PC-9 (cell line): ENCODE measurements at regions not wholly inside any gene's neighbourhood (a gene's known extent, or its start where the extent isn't known, plus 50 kb on each side); places are given as distances from the start of the nearest gene placed in this dataset.

Source experiments
- BruUV-seq: library from RNA; stranded (reverse); fragments of 400-500 nt; replicated peaks from 2 replicates; lab custom pipeline; 2021; lab: Mats Ljungman, UMichigan
- CTCF ChIA-PET: fragments of 300-600 bp; sonication (Branson Sonifier 250); formaldehyde crosslinking; loops from one replicate; lab custom pipeline; 2022; ENCODE audit warnings: antibody characterized with exemption; lab: Charles Lee
- POLR2A ChIA-PET: fragments of 300-600 bp; sonication (Branson Sonifier 250); formaldehyde crosslinking; loops from one replicate; lab custom pipeline; 2022; ENCODE audit warnings: antibody characterized with exemption; ENCODE audit not compliant: unreplicated experiment; lab: Charles Lee
- DNase-seq, 2 experiments: peaks; one replicate each; pipeline versions ENCODE4 v3.0.0 to v3.0.0-alpha.2; 2015 to 2022; ENCODE audit warnings: mixed read lengths in 1 of 2
- H2AFZ ChIP-seq: fragments of 200-600 bp; sonication (generic); 2 replicates; pipeline ENCODE4 v1.8.1; 2017; ENCODE audit warnings: antibody characterized with exemption
- H3F3A ChIP-seq: fragments of 200-600 bp; sonication (generic); 2 replicates; pipeline ENCODE4 v1.8.1; 2017; ENCODE audit warnings: antibody characterized with exemption, mild to moderate bottlenecking, low read depth; ENCODE audit not compliant: insufficient read depth
- H3K27ac ChIP-seq: fragments of 200-600 bp; sonication (generic); 2 replicates; pipeline ENCODE4 v1.6.1; 2016; ENCODE audit warnings: mixed run types
- H3K27me3 ChIP-seq: fragments of 200-600 bp; sonication (generic); 2 replicates; pipeline ENCODE4 v1.6.1; 2016; ENCODE audit warnings: low read depth, mixed run types; ENCODE audit not compliant: insufficient read depth
- H3K36me3 ChIP-seq: fragments of 200-600 bp; sonication (generic); 2 replicates; pipeline ENCODE4 v1.6.1; 2016; ENCODE audit warnings: low read depth, mixed run types
- H3K4me1 ChIP-seq: fragments of 200-600 bp; sonication (generic); replicated peaks from 2 replicates; pipeline ENCODE4 v1.6.1; 2016; ENCODE audit warnings: mixed run types; ENCODE audit not compliant: insufficient read depth
- H3K4me2 ChIP-seq: fragments of 200-600 bp; sonication (generic); 2 replicates; pipeline ENCODE4 v1.6.1; 2017; ENCODE audit warnings: mixed run types
- H3K4me3 ChIP-seq: fragments of 200-600 bp; sonication (generic); 2 replicates; pipeline ENCODE4 v1.6.1; 2016; ENCODE audit warnings: mixed run types
- H3K79me2 ChIP-seq: fragments of 200-600 bp; sonication (generic); 2 replicates; pipeline ENCODE4 v1.6.1; 2017; ENCODE audit warnings: low read depth, mixed run types
- H3K9me2 ChIP-seq: fragments of 200-600 bp; sonication (generic); 2 replicates; pipeline ENCODE4 v1.8.1; 2017; ENCODE audit warnings: mild to moderate bottlenecking; ENCODE audit not compliant: insufficient read depth
- H3K9me3 ChIP-seq: fragments of 200-600 bp; sonication (generic); 2 replicates; pipeline ENCODE4 v1.8.1; 2016; ENCODE audit warnings: low read depth; ENCODE audit not compliant: insufficient read depth
- H4K20me1 ChIP-seq: fragments of 200-600 bp; sonication (generic); 2 replicates; pipeline ENCODE4 v1.8.1; 2017; ENCODE audit not compliant: insufficient read depth
- EZH2 ChIP-seq: fragments of 200-600 bp; sonication (generic); IDR thresholded peaks from 2 replicates; pipeline ENCODE4 v1.8.0; 2017; ENCODE audit warnings: antibody characterized with exemption, low read depth
- intact Hi-C: fragments of 100-400 bp; cut with micrococcal nuclease; formaldehyde crosslinking; loops from one replicate; pipeline ENCODE4 v1.10.0; 2022; ENCODE audit not compliant: unreplicated experiment
- TF ChIP-seq, protein P1 (sequence below): fragments of 200-600 bp; sonication (generic); conservative IDR thresholded peaks from 2 replicates; pipeline ENCODE4 v1.6.1; 2017; ENCODE audit warnings: mixed run types, antibody characterized with exemption, mild to moderate bottlenecking, moderate library complexity

DNA sequence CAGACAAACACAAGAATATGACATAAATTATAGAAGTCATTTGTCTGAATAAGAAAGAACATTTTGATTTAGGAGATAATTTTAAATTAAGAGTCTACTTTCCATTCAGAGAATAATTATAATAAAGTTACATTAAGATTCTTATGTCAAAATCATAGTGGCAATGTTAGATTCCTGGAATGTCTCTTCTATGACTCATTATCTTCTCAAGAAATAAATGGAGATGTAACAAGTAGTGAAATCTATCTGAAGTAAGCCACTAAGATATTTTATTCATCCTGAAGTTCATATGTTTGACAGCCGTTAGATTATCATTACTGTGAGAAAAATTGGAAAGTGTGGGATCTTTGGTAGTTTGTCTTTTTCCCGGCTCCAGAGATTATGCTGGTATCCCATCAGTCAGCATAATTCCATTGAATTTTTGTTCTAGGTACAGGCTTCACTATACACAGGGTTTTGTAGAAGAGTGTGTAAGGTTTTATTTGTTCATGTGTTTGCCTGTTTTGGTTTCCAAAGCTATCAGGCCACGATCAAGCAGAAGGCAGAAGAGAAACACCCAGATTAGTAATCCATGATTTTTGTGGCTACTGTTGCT is 1246.6 kb upstream of the LRRTM1 start:
- no peak overlapping the region for H3K27ac ChIP-seq
- no peak overlapping the region for H2AFZ ChIP-seq
- POLR2A ChIA-PET = no interaction called here
- intact Hi-C loops = no loop called here
- CTCF ChIA-PET = no interaction called here
- no peak overlapping the region for H3K4me3 ChIP-seq
- H3K9me2 ChIP-seq = no peaks in the 10 kb centered on the region
- H3K4me2 ChIP-seq = no peak overlapping the region
- no peaks in the 10 kb centered on the region for H3K9me3 ChIP-seq
- TF ChIP-seq EZH2 = no peak
- TF ChIP-seq, protein P1, sequence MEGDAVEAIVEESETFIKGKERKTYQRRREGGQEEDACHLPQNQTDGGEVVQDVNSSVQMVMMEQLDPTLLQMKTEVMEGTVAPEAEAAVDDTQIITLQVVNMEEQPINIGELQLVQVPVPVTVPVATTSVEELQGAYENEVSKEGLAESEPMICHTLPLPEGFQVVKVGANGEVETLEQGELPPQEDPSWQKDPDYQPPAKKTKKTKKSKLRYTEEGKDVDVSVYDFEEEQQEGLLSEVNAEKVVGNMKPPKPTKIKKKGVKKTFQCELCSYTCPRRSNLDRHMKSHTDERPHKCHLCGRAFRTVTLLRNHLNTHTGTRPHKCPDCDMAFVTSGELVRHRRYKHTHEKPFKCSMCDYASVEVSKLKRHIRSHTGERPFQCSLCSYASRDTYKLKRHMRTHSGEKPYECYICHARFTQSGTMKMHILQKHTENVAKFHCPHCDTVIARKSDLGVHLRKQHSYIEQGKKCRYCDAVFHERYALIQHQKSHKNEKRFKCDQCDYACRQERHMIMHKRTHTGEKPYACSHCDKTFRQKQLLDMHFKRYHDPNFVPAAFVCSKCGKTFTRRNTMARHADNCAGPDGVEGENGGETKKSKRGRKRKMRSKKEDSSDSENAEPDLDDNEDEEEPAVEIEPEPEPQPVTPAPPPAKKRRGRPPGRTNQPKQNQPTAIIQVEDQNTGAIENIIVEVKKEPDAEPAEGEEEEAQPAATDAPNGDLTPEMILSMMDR = no peak
- no peaks in the 10 kb centered on the region for H3F3A ChIP-seq
- no peaks in the 10 kb centered on the region for H3K27me3 ChIP-seq
- no TSS peak for BruUV-seq
- H3K79me2 ChIP-seq = no peaks in the 10 kb centered on the region
- H4K20me1 ChIP-seq = no peaks in the 10 kb centered on the region
- no peaks in the 10 kb centered on the region for H3K4me1 ChIP-seq
- DNase-seq = no peak
- no peaks in the 10 kb centered on the region for H3K36me3 ChIP-seq

DNA sequence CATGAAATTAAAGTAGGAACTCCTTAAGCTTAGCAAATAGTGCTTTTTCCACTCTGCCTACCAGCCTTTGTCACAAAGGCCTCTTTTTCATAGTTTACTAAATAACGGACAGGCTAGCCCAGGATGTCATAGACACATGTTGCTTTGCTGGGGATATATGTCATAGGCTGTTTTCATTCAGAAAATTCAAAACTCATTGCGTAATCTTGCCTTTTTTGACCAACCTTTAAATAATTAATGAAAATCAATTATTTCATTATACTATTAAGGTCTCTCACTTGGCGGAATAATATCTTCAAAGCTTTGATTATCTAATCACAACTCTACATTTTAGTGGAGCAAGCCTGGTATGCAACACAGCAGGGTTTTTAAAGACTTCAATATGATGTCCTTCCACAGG is 1245.7 kb upstream of the LRRTM1 start:
- H4K20me1 ChIP-seq = no peaks in the 10 kb centered on the region
- CTCF ChIA-PET = no interaction called here
- TF ChIP-seq, protein P1 = no peak
- no peak for TF ChIP-seq EZH2

DNA sequence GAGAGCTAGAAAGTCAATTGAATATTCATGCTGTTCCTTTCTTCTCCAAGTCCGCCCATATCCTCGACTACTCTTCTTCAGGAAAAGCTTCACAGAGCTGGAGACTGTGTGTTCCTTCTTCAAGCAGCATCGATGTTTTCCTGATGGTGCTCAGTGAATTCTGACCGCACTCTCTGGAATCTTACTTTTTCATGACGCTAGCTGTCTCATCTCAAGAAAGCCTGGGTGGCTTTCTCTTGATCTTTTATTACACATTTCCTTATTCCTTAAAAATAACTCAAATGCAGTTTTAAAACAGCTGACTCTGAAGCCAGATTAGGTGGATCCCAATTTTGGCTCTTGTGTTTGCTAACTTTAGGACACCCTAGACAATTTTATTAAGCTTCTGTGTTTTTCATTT is 1245.1 kb upstream of the LRRTM1 start:
- no peaks in the 10 kb centered on the region for H3F3A ChIP-seq
- H4K20me1 ChIP-seq = no peaks in the 10 kb centered on the region
- no peaks in the 10 kb centered on the region for H3K36me3 ChIP-seq
- POLR2A ChIA-PET = no interaction called here
- TF ChIP-seq EZH2 = no peak
- TF ChIP-seq, protein P1 = no peak
- no peaks in the 10 kb centered on the region for H3K79me2 ChIP-seq
- H3K4me2 ChIP-seq = no peak overlapping the region
- DNase-seq = no peak
- H2AFZ ChIP-seq = no peak overlapping the region
- no peak overlapping the region for H3K27ac ChIP-seq
- H3K9me3 ChIP-seq = no peaks in the 10 kb centered on the region
- H3K4me1 ChIP-seq = no peaks in the 10 kb centered on the region
- BruUV-seq = no TSS peak
- H3K27me3 ChIP-seq = no peaks in the 10 kb centered on the region
- intact Hi-C loops = no loop called here
- CTCF ChIA-PET = no interaction called here
- H3K9me2 ChIP-seq = no peaks in the 10 kb centered on the region
- no peak overlapping the region for H3K4me3 ChIP-seq

More for the DNA sequence above, 1245.7 kb upstream of the LRRTM1 start:
- Histone ChIP-seq H3K27me3 (no peaks in the 10 kb centered on the region), H3K9me3 (no peaks in the 10 kb centered on the region), H3K9me2 (no peaks in the 10 kb centered on the region), H3K36me3 (no peaks in the 10 kb centered on the region), H3K4me2 (no peak overlapping the region), H2AFZ (no peak overlapping the region), H3K4me3 (no peak overlapping the region), H3K4me1 (no peaks in the 10 kb centered on the region), H3F3A (no peaks in the 10 kb centered on the region), H3K79me2 (no peaks in the 10 kb centered on the region), H3K27ac (no peak overlapping the region)
- no TSS peak for BruUV-seq
- POLR2A ChIA-PET = interaction anchor here (0.6 kb wide), 1 partner anchor 260 kb away, joined by 5 read pairs; no protein-coding TSS in a partner anchor
- intact Hi-C loops = no loop called here
- DNase-seq = no peak
